Stimulated activated CD4-positive, alpha-beta T cell treated with anti-CD3 and anti-CD28 coated beads, Interleukin-12 subunit alpha, Interleukin-12 subunit beta, amount 100 ng/mL, for 48 hours (primary cell): ENCODE measurements at regions not wholly inside any gene's neighbourhood (a gene's known extent, or its start where the extent isn't known, plus 50 kb on each side); places are given as distances from the start of the nearest gene placed in this dataset.

Experiments
- DNase-seq, 3 donors: peaks; one replicate each; pipeline ENCODE4 v3.0.0-alpha.2; 2020; ENCODE audit warnings: low read depth in 2 of 3, low spot score in 1 of 3

- no peak for DNase-seq
These were observed 180.3 kb upstream of the PPARGC1A start for GRCh38 chr4:24070117-24070516.

- DNase-seq = no peak
These were observed 177.7 kb upstream of the PPARGC1A start for GRCh38 chr4:24067367-24068193.

GRCh38 chr4:24065974-24066373 is 176.1 kb upstream of the PPARGC1A start:
- DNase-seq = no peak

GRCh38 chr4:24063731-24064130 is 173.9 kb upstream of the PPARGC1A start:
- DNase-seq = no peak

DNA sequence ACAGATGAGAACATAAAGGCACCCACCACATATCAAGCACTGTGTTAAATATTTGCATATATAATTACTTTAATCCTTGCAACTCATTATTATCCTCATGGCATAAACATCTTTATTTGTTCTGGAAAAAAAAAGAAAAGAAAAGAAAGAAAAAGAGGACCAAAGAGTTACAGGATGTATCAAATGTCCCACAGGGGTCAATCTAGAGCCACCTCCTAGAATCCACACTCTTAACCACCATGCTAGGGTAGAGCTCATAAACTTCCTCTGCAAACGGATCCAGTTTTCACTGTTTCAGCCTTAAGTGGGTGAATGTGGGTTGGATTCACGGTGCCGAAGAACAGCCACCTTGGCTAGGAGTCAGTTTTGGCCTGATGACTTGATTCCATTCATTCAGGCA is 171.1 kb upstream of the PPARGC1A start:
- DNase-seq = no peak

GRCh38 chr4:24059839-24060238 is 170.0 kb upstream of the PPARGC1A start:
- DNase-seq = no peak

DNA sequence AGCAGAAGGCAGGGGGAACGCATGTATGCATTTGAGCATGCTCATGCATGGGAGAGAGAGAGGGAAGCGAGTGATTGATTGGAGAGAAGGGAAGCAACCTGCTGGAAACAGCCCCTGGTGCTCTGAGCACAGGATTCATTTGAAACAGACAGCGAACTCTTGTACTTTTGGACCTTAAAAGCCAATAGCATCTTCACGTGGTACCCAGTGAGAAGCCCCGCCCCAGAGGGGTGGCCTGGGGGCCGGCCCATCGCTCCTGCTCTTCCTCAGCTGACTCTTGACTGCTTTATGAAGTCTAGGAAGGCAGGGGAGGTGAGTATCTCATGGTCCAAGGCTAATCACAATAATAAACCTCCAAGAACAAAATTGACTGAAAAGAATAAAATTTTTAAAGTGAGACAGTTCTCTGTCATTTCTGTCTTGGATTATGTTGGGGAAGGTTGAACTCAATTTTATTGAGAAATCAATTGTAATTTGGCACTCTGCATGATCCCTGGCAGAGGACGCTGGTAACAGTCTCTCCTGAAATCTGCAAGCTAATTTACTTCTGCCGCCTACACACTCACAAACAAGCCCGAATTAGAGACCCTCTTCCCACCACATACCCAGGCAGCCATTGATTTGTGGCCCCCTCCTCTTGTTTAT is 168.2 kb upstream of the PPARGC1A start:
- no peak for DNase-seq

DNA sequence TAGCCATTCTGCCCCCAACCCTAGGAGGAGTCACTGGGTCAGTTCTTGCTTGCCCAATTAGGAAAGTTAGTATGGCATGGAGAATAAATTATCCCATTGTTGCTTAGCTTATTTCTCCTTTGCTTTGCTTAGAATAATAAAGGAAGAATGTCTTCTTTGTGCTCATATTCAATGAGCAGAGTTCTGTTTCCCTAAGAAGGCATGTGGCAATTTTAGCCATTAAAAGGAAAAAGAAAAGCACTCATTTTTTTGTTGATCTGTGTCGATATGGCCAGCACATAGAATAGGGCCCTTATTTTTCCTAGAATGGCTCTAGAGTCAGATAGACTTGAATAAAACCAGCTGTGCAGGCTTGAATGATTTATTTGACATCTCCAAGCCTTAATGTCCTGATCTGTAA is 166.4 kb upstream of the PPARGC1A start:
- no peak for DNase-seq

DNA sequence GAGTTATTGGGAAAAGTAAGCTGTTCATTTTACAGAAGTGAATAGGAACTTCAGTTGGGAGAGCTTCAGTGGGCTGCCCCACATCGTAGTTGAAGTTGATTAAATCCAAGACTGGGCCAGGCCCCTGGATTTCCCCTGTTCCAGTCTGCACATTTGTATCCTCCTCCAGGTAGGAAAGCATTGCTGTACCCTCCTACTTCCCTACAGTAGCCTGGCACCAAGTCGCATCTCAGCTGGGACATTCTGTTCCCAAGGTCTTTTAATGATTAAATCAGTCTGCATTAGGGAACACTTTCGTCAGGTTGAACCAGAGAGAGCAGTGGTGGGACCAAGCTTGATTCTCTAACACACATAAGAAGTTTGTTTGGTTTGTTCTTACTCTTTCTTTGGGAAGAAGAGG is 165.8 kb upstream of the PPARGC1A start:
- DNase-seq = no peak

DNA sequence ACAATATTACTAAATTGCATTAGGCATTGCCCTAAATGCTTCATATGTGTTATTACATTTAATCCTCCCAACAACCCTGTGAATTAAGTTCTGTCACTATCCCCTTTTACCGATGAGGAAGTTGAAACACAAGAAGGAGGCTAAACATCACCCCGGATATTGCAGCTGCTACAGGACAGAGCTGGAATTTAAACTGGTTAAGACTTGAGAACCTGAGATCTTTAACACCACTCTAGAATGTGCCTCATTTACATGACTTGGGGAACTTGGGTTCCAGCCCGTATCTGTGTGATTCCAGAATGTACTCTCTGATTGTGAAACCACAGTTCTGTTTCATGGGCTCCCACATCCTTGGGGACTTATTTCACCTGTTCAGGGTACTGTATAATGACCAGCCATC is 165.1 kb upstream of the PPARGC1A start:
- no peak for DNase-seq

DNA sequence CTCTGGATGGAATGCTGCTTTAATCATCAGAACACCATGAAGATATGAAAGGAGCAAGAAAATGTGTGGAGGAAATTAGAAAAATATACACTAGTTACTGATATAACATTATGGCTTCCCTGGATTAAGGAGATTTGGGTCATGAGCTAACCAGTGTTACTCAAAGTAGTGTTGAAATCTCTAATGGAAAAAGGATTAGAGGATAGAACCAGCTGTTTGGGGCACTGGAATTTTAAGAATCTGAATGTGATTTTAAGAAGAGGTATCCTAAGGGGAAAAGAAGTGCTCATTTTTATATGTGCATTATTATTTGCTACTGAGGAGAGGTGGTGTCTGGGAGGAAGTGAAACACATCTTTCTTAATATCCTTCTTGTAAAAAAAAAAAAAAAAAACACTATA is 164.1 kb upstream of the PPARGC1A start:
- DNase-seq = no peak

- no peak for DNase-seq
These were observed 155.1 kb upstream of the PPARGC1A start for GRCh38 chr4:24044610-24045589.

DNA sequence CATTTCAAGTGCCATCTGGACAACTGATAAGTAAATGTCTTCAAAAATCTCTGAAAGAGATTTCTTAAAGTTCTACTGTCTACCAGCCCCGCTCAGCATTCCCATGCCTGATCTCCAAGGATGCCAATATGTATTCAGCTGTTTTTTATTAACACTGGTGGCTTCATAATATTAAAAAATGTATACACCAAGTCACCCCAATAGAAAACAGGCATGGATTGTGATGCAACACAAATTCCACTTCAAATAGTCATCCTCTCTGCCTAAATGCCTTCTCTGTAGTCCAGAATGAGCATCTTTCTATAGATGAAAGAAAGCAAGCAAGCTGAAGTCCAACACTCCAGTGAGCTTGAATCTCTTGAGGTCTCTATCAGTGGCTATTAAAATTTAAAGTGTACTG is 152.2 kb upstream of the PPARGC1A start:
- DNase-seq = no peak

DNA sequence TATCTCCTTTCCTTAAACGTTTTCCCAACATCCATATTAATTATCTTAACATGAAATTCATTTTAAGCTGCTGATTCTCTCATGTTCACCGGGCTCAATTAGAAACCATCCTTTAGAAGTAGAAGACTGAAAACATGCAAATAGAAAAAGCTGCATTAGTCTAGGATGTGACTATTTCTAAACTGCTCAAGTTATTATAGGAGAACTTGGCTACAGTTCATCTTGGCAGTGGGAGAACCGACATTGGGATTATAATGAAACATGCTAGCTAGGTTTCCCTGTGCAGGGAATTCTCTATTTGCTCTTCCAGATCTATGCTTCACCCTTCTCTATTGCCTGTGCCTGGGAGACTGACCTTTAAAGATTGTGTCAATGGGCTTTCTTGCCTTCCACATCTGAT is 151.0 kb upstream of the PPARGC1A start:
- DNase-seq = no peak

GRCh38 chr4:24033626-24034025 is 143.8 kb upstream of the PPARGC1A start:
- DNase-seq = no peak

GRCh38 chr4:24032371-24032989 is 142.6 kb upstream of the PPARGC1A start:
- no peak for DNase-seq

DNA sequence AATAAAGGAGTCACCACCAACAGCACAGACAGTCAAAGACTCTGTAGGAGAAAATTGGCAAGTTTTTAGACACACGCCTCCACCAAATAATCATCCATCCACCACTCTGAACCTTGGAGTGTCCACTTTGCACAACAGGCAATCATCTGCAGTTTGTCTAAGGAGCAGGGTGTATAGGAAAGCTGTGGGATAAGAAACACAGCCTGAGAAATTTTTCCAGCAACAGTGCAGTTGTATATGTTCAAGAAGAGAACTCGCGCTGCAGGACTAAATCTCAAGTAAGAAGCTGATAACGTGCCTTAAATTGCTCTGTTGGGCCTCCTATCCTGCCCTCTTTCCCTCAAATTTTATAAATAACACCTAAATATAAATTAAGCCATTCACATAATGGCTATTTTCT is 136.7 kb upstream of the PPARGC1A start:
- no peak for DNase-seq

DNA sequence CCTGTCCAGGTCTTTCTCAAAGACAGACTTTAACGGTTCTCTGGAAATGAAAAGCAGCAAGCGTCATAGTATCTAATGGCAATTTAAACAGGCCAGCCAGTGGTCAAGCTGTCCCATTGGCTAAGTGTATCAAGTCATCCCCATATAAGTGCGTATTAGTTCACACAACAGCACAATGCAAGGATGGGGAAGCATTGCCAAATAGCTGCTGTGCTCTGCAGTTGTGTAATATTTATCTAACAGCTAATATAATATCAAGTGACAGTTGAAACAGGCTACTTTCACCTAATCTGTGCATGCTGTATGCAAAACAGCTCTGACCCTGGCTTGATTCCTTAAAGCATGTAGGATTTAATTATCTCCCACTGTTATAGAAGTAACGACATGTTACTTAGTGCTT is 134.8 kb upstream of the PPARGC1A start:
- no peak for DNase-seq

- DNase-seq = no peak
These were observed 134.3 kb upstream of the PPARGC1A start for GRCh38 chr4:24024157-24024556.

GRCh38 chr4:24015782-24016181 is 125.9 kb upstream of the PPARGC1A start:
- no peak for DNase-seq
